ENCODE measurements at regions not wholly inside any gene's neighbourhood (a gene's known extent, or its start where the extent isn't known, plus 50 kb on each side); places are given as distances from the start of the nearest gene placed in this dataset.
"Not testable (repeated sequence)": the region's sequence is repeated elsewhere in the genome, so short reads cannot be mapped to it uniquely, and the experiment has no call there.

DNA sequence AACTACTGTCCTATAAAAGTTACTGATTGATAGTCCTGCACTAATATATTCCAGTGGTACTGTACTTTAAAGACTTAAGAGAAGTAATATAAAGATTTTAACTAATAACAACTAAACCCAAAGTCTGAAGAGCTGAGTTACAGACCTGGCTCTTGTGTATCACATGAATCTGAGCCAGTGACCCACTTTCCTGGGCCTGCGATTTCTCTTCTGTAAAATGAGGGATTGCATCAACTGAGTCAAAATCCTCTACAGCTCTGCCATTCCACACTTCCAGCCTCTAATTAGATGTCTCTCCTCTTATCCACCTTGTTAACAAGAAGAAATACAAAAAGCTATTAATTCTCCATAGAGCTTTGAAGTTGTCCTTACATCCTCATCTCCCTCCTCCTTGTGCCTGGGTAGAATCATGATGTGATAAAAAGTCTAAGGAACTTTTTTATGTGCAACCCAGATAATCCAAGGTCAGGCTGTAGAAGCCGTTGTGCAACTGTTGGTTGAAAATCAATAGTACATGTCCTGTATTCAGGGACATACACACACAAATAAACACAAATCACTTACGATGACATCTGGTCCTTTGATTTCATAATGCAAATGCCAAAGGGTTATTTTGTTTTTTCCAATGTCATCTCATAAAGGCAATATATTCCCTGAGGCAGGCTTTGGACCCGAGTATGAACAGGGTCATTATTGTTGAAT is 410.3 kb downstream of the KCNA4 start:
- no peaks in the 10 kb centered on the region for H3K27me3 ChIP-seq (ENCODE audit: insufficient read depth, low read depth, severe bottlenecking)
- DNase-seq, result no peak
- H3K9me3 ChIP-seq (ENCODE audit: severe bottlenecking), result no peaks in the 10 kb centered on the region
- no peak overlapping the region for H3K4me3 ChIP-seq (ENCODE audit: low read depth, low read length)
- TF ChIP-seq, protein P1, sequence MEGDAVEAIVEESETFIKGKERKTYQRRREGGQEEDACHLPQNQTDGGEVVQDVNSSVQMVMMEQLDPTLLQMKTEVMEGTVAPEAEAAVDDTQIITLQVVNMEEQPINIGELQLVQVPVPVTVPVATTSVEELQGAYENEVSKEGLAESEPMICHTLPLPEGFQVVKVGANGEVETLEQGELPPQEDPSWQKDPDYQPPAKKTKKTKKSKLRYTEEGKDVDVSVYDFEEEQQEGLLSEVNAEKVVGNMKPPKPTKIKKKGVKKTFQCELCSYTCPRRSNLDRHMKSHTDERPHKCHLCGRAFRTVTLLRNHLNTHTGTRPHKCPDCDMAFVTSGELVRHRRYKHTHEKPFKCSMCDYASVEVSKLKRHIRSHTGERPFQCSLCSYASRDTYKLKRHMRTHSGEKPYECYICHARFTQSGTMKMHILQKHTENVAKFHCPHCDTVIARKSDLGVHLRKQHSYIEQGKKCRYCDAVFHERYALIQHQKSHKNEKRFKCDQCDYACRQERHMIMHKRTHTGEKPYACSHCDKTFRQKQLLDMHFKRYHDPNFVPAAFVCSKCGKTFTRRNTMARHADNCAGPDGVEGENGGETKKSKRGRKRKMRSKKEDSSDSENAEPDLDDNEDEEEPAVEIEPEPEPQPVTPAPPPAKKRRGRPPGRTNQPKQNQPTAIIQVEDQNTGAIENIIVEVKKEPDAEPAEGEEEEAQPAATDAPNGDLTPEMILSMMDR (IDR thresholded peaks at IDR 0.05; ENCODE audit: low read depth, low read length), result no peak
- H3K27ac ChIP-seq, result no peak overlapping the region
- H3K36me3 ChIP-seq, result no peaks in the 10 kb centered on the region

DNA sequence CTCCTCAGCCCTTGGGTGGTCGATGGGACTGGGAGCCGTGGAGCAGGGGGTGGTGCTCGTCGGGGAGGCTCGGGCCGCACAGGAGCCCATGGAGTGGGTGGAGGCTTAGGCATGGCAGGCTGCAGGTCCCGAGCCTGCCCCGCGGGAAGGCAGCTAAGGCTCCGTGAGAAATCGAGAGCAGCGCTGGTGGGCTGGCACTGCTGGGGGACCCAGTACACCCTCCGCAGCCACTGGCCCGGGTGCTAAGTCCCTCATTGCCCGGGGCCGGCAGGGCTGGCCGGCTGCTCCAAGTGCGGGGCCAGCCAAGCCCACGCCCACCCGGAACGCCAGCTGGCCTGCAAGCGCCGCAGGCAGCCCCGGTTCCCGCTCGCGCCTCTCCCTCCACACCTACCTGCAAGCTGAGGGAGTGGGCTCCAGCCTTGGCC is 416.7 kb downstream of the KCNA4 start:
- not testable (repeated sequence) for DNase-seq; H3K36me3 ChIP-seq; H3K27ac ChIP-seq; H3K9me3 ChIP-seq (ENCODE audit: severe bottlenecking); H3K4me3 ChIP-seq (ENCODE audit: low read depth, low read length); H3K27me3 ChIP-seq (ENCODE audit: insufficient read depth, low read depth, severe bottlenecking)

- Histone ChIP-seq H3K4me3 (ENCODE audit: low read depth, low read length) (no peak overlapping the region), H3K9me3 (ENCODE audit: severe bottlenecking) (no peaks in the 10 kb centered on the region), H3K27ac (no peak overlapping the region), H3K27me3 (ENCODE audit: insufficient read depth, low read depth, severe bottlenecking) (no peaks in the 10 kb centered on the region), H3K36me3 (no peaks in the 10 kb centered on the region)
- TF ChIP-seq, protein P1 (IDR thresholded peaks at IDR 0.05; ENCODE audit: low read depth, low read length), result no peak
- no peak for DNase-seq
Observed at GRCh38 chr11:29584342-29584741, 432.5 kb downstream of the KCNA4 start.

DNA sequence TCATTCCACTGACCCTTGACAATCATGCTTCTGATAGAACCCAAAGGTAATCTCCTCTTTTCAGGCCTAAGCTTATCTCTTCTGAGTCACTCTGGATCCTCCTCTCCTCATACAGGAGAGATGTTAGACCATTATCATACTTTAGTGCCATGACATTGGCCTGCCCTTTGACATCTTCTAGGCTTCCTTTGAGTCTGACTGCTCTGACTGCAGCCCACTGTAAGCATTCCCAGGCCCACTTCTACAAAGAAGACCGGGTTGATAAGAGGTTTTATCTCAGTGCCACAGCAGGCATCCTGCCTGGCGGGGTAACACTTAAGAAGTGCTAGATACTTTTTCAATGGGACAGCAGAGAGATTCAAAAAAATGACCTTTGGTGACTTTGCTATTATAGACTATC is 438.0 kb downstream of the KCNA4 start:
- DNase-seq, result no peak
- Histone ChIP-seq H3K9me3 (ENCODE audit: severe bottlenecking) (no peaks in the 10 kb centered on the region), H3K4me3 (ENCODE audit: low read depth, low read length) (no peak overlapping the region), H3K27me3 (ENCODE audit: insufficient read depth, low read depth, severe bottlenecking) (no peaks in the 10 kb centered on the region), H3K36me3 (no peaks in the 10 kb centered on the region), H3K27ac (no peak overlapping the region)
- TF ChIP-seq, protein P1 (IDR thresholded peaks at IDR 0.05; ENCODE audit: low read depth, low read length), result no peak

DNA sequence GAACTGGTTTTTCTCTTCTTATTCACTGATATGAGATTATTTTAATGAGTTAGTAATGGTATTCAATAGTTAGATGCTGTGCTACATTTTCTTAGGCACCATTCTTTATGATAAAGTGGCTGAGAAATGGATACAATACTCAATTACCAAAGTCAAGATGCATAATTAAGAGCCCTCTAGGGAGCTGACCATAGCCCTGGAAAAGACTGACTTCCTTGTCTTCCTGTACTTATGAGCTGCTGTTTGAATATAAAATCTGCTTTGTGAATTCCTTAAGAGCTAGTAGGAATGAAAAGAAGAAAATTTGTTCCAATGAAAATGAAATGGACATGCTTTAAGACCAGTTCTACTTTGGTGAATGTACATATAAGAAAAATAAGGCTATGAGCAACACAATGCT is 452.3 kb downstream of the KCNA4 start:
- Histone ChIP-seq H3K36me3 (no peaks in the 10 kb centered on the region), H3K4me3 (ENCODE audit: low read depth, low read length) (no peak overlapping the region), H3K27ac (no peak overlapping the region), H3K27me3 (ENCODE audit: insufficient read depth, low read depth, severe bottlenecking) (no peaks in the 10 kb centered on the region), H3K9me3 (ENCODE audit: severe bottlenecking) (no peaks in the 10 kb centered on the region)
- TF ChIP-seq, protein P1 (IDR thresholded peaks at IDR 0.05; ENCODE audit: low read depth, low read length), result no peak
- DNase-seq, result no peak

DNA sequence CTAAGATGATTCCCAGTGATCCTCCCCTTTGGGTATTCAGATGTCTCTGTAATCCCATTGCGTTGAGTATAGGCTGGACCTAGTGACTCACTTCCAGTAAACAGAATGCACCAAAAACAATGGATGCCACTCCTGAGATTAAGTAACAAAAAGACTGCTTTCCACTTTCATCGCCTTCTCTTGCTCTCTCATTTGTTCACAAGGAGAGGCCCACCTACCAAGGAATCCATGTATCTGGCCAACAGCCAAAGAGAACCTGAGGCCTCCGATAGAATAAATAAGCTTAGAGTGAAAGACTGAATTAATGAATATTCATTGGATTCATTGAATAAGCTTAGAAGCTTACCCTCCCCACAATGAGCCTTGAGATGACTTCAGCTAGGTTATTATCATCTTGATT is 454.6 kb downstream of the KCNA4 start:
- no peak for DNase-seq
- H3K4me3 ChIP-seq (ENCODE audit: low read depth, low read length), result no peak overlapping the region
- no peaks in the 10 kb centered on the region for H3K9me3 ChIP-seq (ENCODE audit: severe bottlenecking)
- no peak overlapping the region for H3K27ac ChIP-seq
- no peaks in the 10 kb centered on the region for H3K36me3 ChIP-seq
- TF ChIP-seq, protein P1 (IDR thresholded peaks at IDR 0.05; ENCODE audit: low read depth, low read length), result no peak
- H3K27me3 ChIP-seq (ENCODE audit: insufficient read depth, low read depth, severe bottlenecking), result no peaks in the 10 kb centered on the region
